Fibroblast of lung (primary cell): ENCODE measurements at regions not wholly inside any gene's neighbourhood (a gene's known extent, or its start where the extent isn't known, plus 50 kb on each side); places are given as distances from the start of the nearest gene placed in this dataset.

Source experiments
- DNase-seq, 2 donors: peaks; one replicate each; pipeline versions ENCODE4 v3.0.0 to v3.0.0-alpha.2; 2010; ENCODE audit warnings: low read depth in 2 of 2
- H2AFZ ChIP-seq: 2 replicates; pipeline ENCODE4 v1.5.1; 2012; ENCODE audit warnings: low read length, control low read depth, inconsistent platforms
- H3K27ac ChIP-seq: 2 replicates; pipeline ENCODE4 v1.5.1; 2011; ENCODE audit warnings: low read length, control low read depth; ENCODE audit not compliant: insufficient read depth
- H3K27me3 ChIP-seq: 2 replicates; pipeline ENCODE4 v1.5.1; 2011; ENCODE audit warnings: mild to moderate bottlenecking, low read length; ENCODE audit not compliant: control insufficient read depth, insufficient read depth
- H3K36me3 ChIP-seq: 2 replicates; pipeline ENCODE4 v1.5.1; 2011; ENCODE audit warnings: low read length; ENCODE audit not compliant: control insufficient read depth, insufficient read depth
- H3K4me1 ChIP-seq: 2 replicates; pipeline ENCODE4 v1.5.1; 2011; ENCODE audit warnings: low read length; ENCODE audit not compliant: control insufficient read depth, insufficient read depth; ENCODE audit errors: extremely low read depth
- H3K4me2 ChIP-seq: 2 replicates; pipeline ENCODE4 v1.5.1; 2011; ENCODE audit warnings: low read length, control low read depth; ENCODE audit not compliant: insufficient read depth; ENCODE audit errors: extremely low read depth
- H3K4me3 ChIP-seq, 4 experiments: fragments of 200-600 bp in 1 of 4; sonication (generic) in 1 of 4; replicated peaks in 1 of 4; 2 replicates each; pipeline ENCODE4 v1.5.1; 2011 to 2016; ENCODE audit warnings: low read length in 4 of 4, low read depth in 3 of 4, mild to moderate bottlenecking in 3 of 4, control low read depth in 2 of 4, inconsistent platforms in 1 of 4, mixed read lengths in 1 of 4; ENCODE audit not compliant: insufficient read depth in 1 of 4; ENCODE audit errors: control extremely low read depth in 1 of 4
- H3K79me2 ChIP-seq: 2 replicates; pipeline ENCODE4 v1.5.1; 2012; ENCODE audit warnings: mild to moderate bottlenecking, low read length, inconsistent platforms; ENCODE audit not compliant: control insufficient read depth, insufficient read depth
- H3K9ac ChIP-seq: 2 replicates; pipeline ENCODE4 v1.5.1; 2011; ENCODE audit warnings: mild to moderate bottlenecking, low read length, control low read depth; ENCODE audit not compliant: insufficient read depth
- H3K9me3 ChIP-seq: 2 replicates; pipeline ENCODE4 v1.5.1; 2012; ENCODE audit warnings: low read depth, low read length; ENCODE audit not compliant: control insufficient read depth, insufficient read depth
- H4K20me1 ChIP-seq: 2 replicates; pipeline ENCODE4 v1.5.1; 2011; ENCODE audit warnings: low read length; ENCODE audit not compliant: control insufficient read depth, insufficient read depth; ENCODE audit errors: extremely low read depth
- CTCF ChIP-seq, 2 donors: IDR thresholded peaks in 1 of 2; conservative IDR thresholded peaks in 1 of 2; 1 replicate in 1 of 2; 2 replicates in 1 of 2; pipeline ENCODE4 v1.5.1; 2011 to 2012; ENCODE audit warnings: low read length in 2 of 2, control low read depth in 1 of 2, inconsistent platforms in 1 of 2, low read depth in 1 of 2, mild to moderate bottlenecking in 1 of 2
- EZH2 ChIP-seq: IDR thresholded peaks from 2 replicates; pipeline ENCODE4 v1.5.1; 2012; ENCODE audit warnings: low read length, control low read depth, mild to moderate bottlenecking; ENCODE audit errors: missing control alignments

- TF ChIP-seq CTCF (conservative IDR thresholded peaks at IDR 0.05 in 1 of 2, IDR thresholded peaks at IDR 0.05 in 1 of 2; ENCODE audit: low read depth in 1 of 2, low read length in 2 of 2) (no peak), EZH2 (no peak)
- H3K9me3 ChIP-seq: no peaks in the 10 kb centered on the region
- H3K9ac ChIP-seq: no peak overlapping the region
- no peak overlapping the region for H3K4me2 ChIP-seq
- H3K4me3 ChIP-seq: no peak overlapping the region
- no peak overlapping the region for H2AFZ ChIP-seq
- no peak overlapping the region for H3K27ac ChIP-seq
- no peaks in the 10 kb centered on the region for H4K20me1 ChIP-seq
- H3K4me1 ChIP-seq: no peaks in the 10 kb centered on the region
- no peaks in the 10 kb centered on the region for H3K36me3 ChIP-seq
- H3K79me2 ChIP-seq: no peaks in the 10 kb centered on the region
- DNase-seq: no peak
- no peaks in the 10 kb centered on the region for H3K27me3 ChIP-seq
These were observed 135.7 kb downstream of the GXYLT1 start for GRCh38 chr12:42008996-42009395.

- Histone ChIP-seq H3K79me2 (no peaks in the 10 kb centered on the region), H3K9ac (no peak overlapping the region), H3K4me1 (no peaks in the 10 kb centered on the region), H3K9me3 (no peaks in the 10 kb centered on the region), H3K4me2 (no peak overlapping the region), H3K27ac (no peak overlapping the region), H4K20me1 (no peaks in the 10 kb centered on the region), H3K27me3 (no peaks in the 10 kb centered on the region), H3K4me3 (no peak overlapping the region), H3K36me3 (no peaks in the 10 kb centered on the region), H2AFZ (no peak overlapping the region)
- TF ChIP-seq EZH2: no peak
- no peak for DNase-seq
These were observed 141.6 kb downstream of the GXYLT1 start for GRCh38 chr12:42003031-42003430.

- TF ChIP-seq CTCF (conservative IDR thresholded peaks at IDR 0.05 in 1 of 2, IDR thresholded peaks at IDR 0.05 in 1 of 2; ENCODE audit: low read depth in 1 of 2, low read length in 2 of 2) (no peak), EZH2 (no peak)
- Histone ChIP-seq H3K9me3 (no peaks in the 10 kb centered on the region), H3K36me3 (no peaks in the 10 kb centered on the region), H3K4me2 (no peak overlapping the region), H3K27ac (no peak overlapping the region), H3K27me3 (no peaks in the 10 kb centered on the region), H4K20me1 (no peaks in the 10 kb centered on the region), H3K4me1 (no peaks in the 10 kb centered on the region), H2AFZ (no peak overlapping the region), H3K4me3 (no peak overlapping the region), H3K79me2 (no peaks in the 10 kb centered on the region), H3K9ac (no peak overlapping the region)
- DNase-seq: no peak
These were observed 142.1 kb downstream of the GXYLT1 start for GRCh38 chr12:42002563-42002962.
